K562 (cell line): ENCODE measurements at regions not wholly inside any gene's neighbourhood (a gene's known extent, or its start where the extent isn't known, plus 50 kb on each side); places are given as distances from the start of the nearest gene placed in this dataset.

Source experiments
- ATF1 ChIP-seq, 2 experiments: fragments of 450-650 bp in 1 of 2; IDR thresholded peaks; 2 replicates each; pipeline ENCODE4 v1.6.1; 2016; ENCODE audit warnings: missing compliant biosample characterization in 1 of 2, missing genetic modification characterization in 1 of 2
- BACH1 ChIP-seq: fragments of 200-800 bp; sonication (Bioruptor generic); IDR thresholded peaks from 2 replicates; pipeline ENCODE4 v1.6.1; 2016; ENCODE audit warnings: missing genetic modification characterization, missing compliant biosample characterization
- CEBPB ChIP-seq: fragments of 450-650 bp; IDR thresholded peaks from 2 replicates; pipeline ENCODE4 v1.6.1; 2016; ENCODE audit warnings: missing genetic modification characterization, missing compliant biosample characterization
- FOXK2 ChIP-seq, 2 experiments: fragments of 450-650 bp; IDR thresholded peaks in 1 of 2; conservative IDR thresholded peaks in 1 of 2; 2 replicates each; pipeline ENCODE4 v1.6.1; 2016; ENCODE audit warnings: low read depth in 2 of 2, mild to moderate bottlenecking in 1 of 2
- GABPB1 ChIP-seq: sonication (generic); formaldehyde crosslinking; IDR thresholded peaks from 2 replicates; pipeline ENCODE4 v1.8.0; 2022; ENCODE audit warnings: mild to moderate bottlenecking, missing genetic modification reagents
- IRF9 ChIP-seq: fragments of 450-650 bp; IDR thresholded peaks from 2 replicates; pipeline ENCODE4 v1.6.1; 2016; ENCODE audit warnings: missing biosample characterization, missing genetic modification characterization
- MAFK ChIP-seq: IDR thresholded peaks from 2 replicates; pipeline ENCODE4 v1.6.1; 2011; ENCODE audit warnings: low read length, improper control_type of control experiment
- MTA3 ChIP-seq: fragments of 450-650 bp; formaldehyde crosslinking; IDR thresholded peaks from 2 replicates; pipeline ENCODE4 v1.6.1; 2017; ENCODE audit warnings: mild to moderate bottlenecking, borderline replicate concordance
- PPARD ChIP-seq: fragments of 250-450 bp; sonication (Bioruptor Pico); IDR thresholded peaks from 2 replicates; pipeline ENCODE4 v1.8.0; 2022; ENCODE audit warnings: inconsistent platforms, mild to moderate bottlenecking, moderate library complexity
- TFAM ChIP-seq: fragments of 250-450 bp; sonication (Bioruptor Pico); conservative IDR thresholded peaks from 2 replicates; pipeline ENCODE4 v1.5.0; 2021; ENCODE audit warnings: mild to moderate bottlenecking, moderate library complexity

GRCh38 chr17:68732301-68732749 lies 131.2 kb upstream of the FAM20A start:
- TF ChIP-seq MTA3 (no peak), ATF1 (CRISPR knock-in tag; IDR thresholded peaks at IDR 0.05) (no peak), ATF1 (tag; IDR thresholded peaks at IDR 0.05) (no peak), IRF9 (tag) (no peak), TFAM (CRISPR knock-in tag) (no peak), FOXK2 (conservative IDR thresholded peaks at IDR 0.05 in 1 of 2, IDR thresholded peaks at IDR 0.05 in 1 of 2; ENCODE audit: low read depth in 2 of 2) (no peak), CEBPB (tag) (no peak), GABPB1 (no peak), PPARD (CRISPR knock-in tag) (no peak), BACH1 (tag) (no peak), MAFK (no peak)
